ENCODE measurements at regions not wholly inside any gene's neighbourhood (a gene's known extent, or its start where the extent isn't known, plus 50 kb on each side); places are given as distances from the start of the nearest gene placed in this dataset.

DNA sequence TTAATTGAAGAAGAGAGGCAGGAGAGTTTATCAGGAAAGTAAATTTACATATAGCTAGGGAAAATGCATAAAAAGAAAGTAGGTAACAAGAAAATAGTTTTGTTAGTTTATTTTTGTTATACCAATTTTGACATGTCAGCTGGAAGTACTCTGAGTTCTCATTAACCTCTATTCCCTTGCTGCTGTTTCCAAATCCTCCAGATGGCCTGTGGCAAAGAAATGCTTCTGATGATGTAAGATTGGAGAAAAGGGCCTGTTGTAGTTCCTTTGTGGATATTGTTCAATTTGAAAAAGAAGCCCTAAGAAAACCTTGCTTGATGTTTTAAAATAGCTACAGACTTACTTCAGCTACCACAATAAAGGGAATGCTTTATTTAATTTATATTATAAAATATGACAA lies 192.9 kb upstream of the SLITRK3 start:
- TF ChIP-seq, protein P1, sequence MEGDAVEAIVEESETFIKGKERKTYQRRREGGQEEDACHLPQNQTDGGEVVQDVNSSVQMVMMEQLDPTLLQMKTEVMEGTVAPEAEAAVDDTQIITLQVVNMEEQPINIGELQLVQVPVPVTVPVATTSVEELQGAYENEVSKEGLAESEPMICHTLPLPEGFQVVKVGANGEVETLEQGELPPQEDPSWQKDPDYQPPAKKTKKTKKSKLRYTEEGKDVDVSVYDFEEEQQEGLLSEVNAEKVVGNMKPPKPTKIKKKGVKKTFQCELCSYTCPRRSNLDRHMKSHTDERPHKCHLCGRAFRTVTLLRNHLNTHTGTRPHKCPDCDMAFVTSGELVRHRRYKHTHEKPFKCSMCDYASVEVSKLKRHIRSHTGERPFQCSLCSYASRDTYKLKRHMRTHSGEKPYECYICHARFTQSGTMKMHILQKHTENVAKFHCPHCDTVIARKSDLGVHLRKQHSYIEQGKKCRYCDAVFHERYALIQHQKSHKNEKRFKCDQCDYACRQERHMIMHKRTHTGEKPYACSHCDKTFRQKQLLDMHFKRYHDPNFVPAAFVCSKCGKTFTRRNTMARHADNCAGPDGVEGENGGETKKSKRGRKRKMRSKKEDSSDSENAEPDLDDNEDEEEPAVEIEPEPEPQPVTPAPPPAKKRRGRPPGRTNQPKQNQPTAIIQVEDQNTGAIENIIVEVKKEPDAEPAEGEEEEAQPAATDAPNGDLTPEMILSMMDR (IDR thresholded peaks at IDR 0.05) = no peak
- TF ChIP-seq POLR2A (IDR thresholded peaks at IDR 0.05) = no peak

Data from thyroid gland (tissue), 4 donors.